Kidney (tissue), 13 donors: ENCODE measurements at regions not wholly inside any gene's neighbourhood (a gene's known extent, or its start where the extent isn't known, plus 50 kb on each side); places are given as distances from the start of the nearest gene placed in this dataset.

Experiments used
- DNase-seq, 5 donors: peaks; one replicate each; pipeline ENCODE4 v3.0.0-alpha.2; 2013 to 2020
- FAIRE-seq: peaks from 2 replicates; lab custom pipeline; 2012; peaks lifted over from hg19 to GRCh38; lab: Jason Lieb, UNC
- H3K27ac ChIP-seq, 2 donors: one replicate each; pipeline ENCODE4 v1.7.0; 2013; ENCODE audit warnings: low read depth in 2 of 2, low read length in 2 of 2, inconsistent platforms in 1 of 2
- H3K27me3 ChIP-seq: one replicate; pipeline ENCODE4 v1.7.1; 2013; ENCODE audit warnings: low read length, inconsistent platforms; ENCODE audit not compliant: control insufficient read depth, insufficient read depth
- H3K36me3 ChIP-seq, 3 donors: one replicate each; pipeline versions ENCODE4 v1.7.0 to v1.7.1; 2013; ENCODE audit warnings: low read length in 3 of 3, control low read depth in 1 of 3, inconsistent platforms in 1 of 3; ENCODE audit not compliant: insufficient read depth in 3 of 3, control insufficient read depth in 2 of 3
- H3K4me1 ChIP-seq, 3 donors: one replicate each; pipeline versions ENCODE4 v1.7.0 to v1.7.1; 2013; ENCODE audit warnings: low read length in 3 of 3, inconsistent platforms in 1 of 3, low read depth in 1 of 3; ENCODE audit not compliant: control insufficient read depth in 2 of 3, insufficient read depth in 2 of 3
- H3K4me3 ChIP-seq, 3 donors: one replicate each; pipeline versions ENCODE4 v1.7.0 to v1.8.1; 2013; ENCODE audit warnings: low read length in 3 of 3, control low read depth in 1 of 3, inconsistent platforms in 1 of 3
- H3K9ac ChIP-seq, 3 donors: one replicate each; pipeline versions ENCODE4 v1.7.0 to v1.7.1; 2013; ENCODE audit warnings: low read length in 3 of 3, control low read depth in 1 of 3, inconsistent platforms in 1 of 3
- H3K9me3 ChIP-seq, 3 donors: one replicate each; pipeline versions ENCODE4 v1.7.0 to v1.7.1; 2013; ENCODE audit warnings: low read length in 3 of 3, control low read depth in 1 of 3, inconsistent platforms in 1 of 3; ENCODE audit not compliant: control insufficient read depth in 2 of 3, insufficient read depth in 1 of 3
- CTCF ChIP-seq: IDR thresholded peaks from 3 replicates; pipeline ENCODE4 v1.5.1; 2012; ENCODE audit warnings: mild to moderate bottlenecking, moderate library complexity, borderline replicate concordance; ENCODE audit not compliant: insufficient read depth; ENCODE audit errors: extremely low read depth
- intact Hi-C: fragments of 100-400 bp; cut with DNase I; formaldehyde crosslinking; loops from one replicate; pipeline ENCODE4 v1.11.1; 2022
- donor health status: control.
- donor health status: control.
- donor health status: control.
- donor health status: control.
- donor health status: control.
- donor health status: DM: yes; HTN: yes; CAD: no.
- donor health status: Normal renal cell carcinoma (clear cell type).

GRCh38 chr2:42856106-42856860 is 63.9 kb upstream of the HAAO start:
- intact Hi-C loops: no loop called here
- H3K9me3 ChIP-seq: peaks cover 0 to 3% (median 0%) of the 10 kb centered on the region in 3 donors
- DNase-seq: peak in 1 of 5 donors; percentile 41

GRCh38 chr2:42855221-42855970 is 63.0 kb upstream of the HAAO start:
- intact Hi-C loops: no loop called here

More at GRCh38 chr2:42856106-42856860, 63.9 kb upstream of the HAAO start:
- Histone ChIP-seq H3K27ac (no peak overlapping the region), H3K9ac (no peak overlapping the region), H3K36me3 (no peaks in the 10 kb centered on the region), H3K27me3 (no peaks in the 10 kb centered on the region), H3K4me1 (peaks cover 3 to 17% (median 14%) of the 10 kb centered on the region in 3 donors), H3K4me3 (no peak overlapping the region)
- no peak for TF ChIP-seq CTCF
- no peak for FAIRE-seq

GRCh38 chr2:42854207-42854818 is 61.9 kb upstream of the HAAO start:
- FAIRE-seq (no peak), DNase-seq (peak in 4 of 5 donors; percentile 50 to 81 (median 62))
- Histone ChIP-seq H3K4me3 (no peak overlapping the region), H3K9ac (no peak overlapping the region), H3K27me3 (no peaks in the 10 kb centered on the region), H3K27ac (peak overlapping the region; percentile 9 to 45), H3K9me3 (peaks cover 0 to 3% (median 0%) of the 10 kb centered on the region in 3 donors), H3K36me3 (no peaks in the 10 kb centered on the region), H3K4me1 (peaks cover 3 to 17% (median 14%) of the 10 kb centered on the region in 3 donors)
- intact Hi-C loops: no loop called here
- no peak for TF ChIP-seq CTCF

More at GRCh38 chr2:42855221-42855970, 63.0 kb upstream of the HAAO start:
- H3K9me3 ChIP-seq: peaks cover 0 to 3% (median 0%) of the 10 kb centered on the region in 3 donors
- H3K4me1 ChIP-seq: peaks cover 3 to 17% (median 14%) of the 10 kb centered on the region in 3 donors
- H3K4me3 ChIP-seq: no peak overlapping the region
- H3K36me3 ChIP-seq: no peaks in the 10 kb centered on the region
- no peak for TF ChIP-seq CTCF
- no peaks in the 10 kb centered on the region for H3K27me3 ChIP-seq
- no peak overlapping the region for H3K9ac ChIP-seq
- H3K27ac ChIP-seq: no peak overlapping the region
- no peak for FAIRE-seq
- DNase-seq: peak in 1 of 5 donors; percentile 33
